VCaP (cell line): ENCODE measurements at regions not wholly inside any gene's neighbourhood (a gene's known extent, or its start where the extent isn't known, plus 50 kb on each side); places are given as distances from the start of the nearest gene placed in this dataset.
A peak's percentile ranks its signal among the peaks of the same experiment; 100 is the strongest.

Experiments
- H3K27ac ChIP-seq: fragments of 450-650 bp; 2 replicates; pipeline ENCODE4 v1.5.1; 2017
- CTCF ChIP-seq: fragments of 450-650 bp; conservative IDR thresholded peaks from 2 replicates; pipeline ENCODE4 v1.5.1; 2017; ENCODE audit warnings: mild to moderate bottlenecking, moderate library complexity

- H3K27ac ChIP-seq = no peak overlapping the region
- TF ChIP-seq CTCF = no peak
Measured at GRCh38 chr3:105923140-105923539, 54.3 kb upstream of the CBLB start.

GRCh38 chr3:105927741-105928140 lies 58.9 kb upstream of the CBLB start:
- TF ChIP-seq CTCF = no peak
- no peak overlapping the region for H3K27ac ChIP-seq

GRCh38 chr3:105930733-105931132 lies 61.9 kb upstream of the CBLB start:
- no peak for TF ChIP-seq CTCF
- H3K27ac ChIP-seq = peak overlapping the region; percentile 8; the same call in 1 of the 2 replicates

- no peak for TF ChIP-seq CTCF
- H3K27ac ChIP-seq = no peak overlapping the region; the same call in 1 of the 2 replicates
Measured at GRCh38 chr3:105931500-105931899, 62.7 kb upstream of the CBLB start.

- H3K27ac ChIP-seq = no peak overlapping the region
- no peak for TF ChIP-seq CTCF
Measured at GRCh38 chr3:105933871-105934270, 65.1 kb upstream of the CBLB start.

- no peak for TF ChIP-seq CTCF
- H3K27ac ChIP-seq = no peak overlapping the region
Measured at GRCh38 chr3:105938101-105938500, 69.3 kb upstream of the CBLB start.

- H3K27ac ChIP-seq = no peak overlapping the region
- TF ChIP-seq CTCF = no peak
Measured at GRCh38 chr3:105938806-105939205, 70.0 kb upstream of the CBLB start.

- H3K27ac ChIP-seq = no peak overlapping the region
- TF ChIP-seq CTCF = no peak
Measured at GRCh38 chr3:105944276-105944675, 75.5 kb upstream of the CBLB start.
